IPS-15b (cell line): ENCODE measurements at regions not wholly inside any gene's neighbourhood (a gene's known extent, or its start where the extent isn't known, plus 50 kb on each side); places are given as distances from the start of the nearest gene placed in this dataset.

Experiments used
- H3K27me3 ChIP-seq: one replicate; pipeline ENCODE4 v1.6.1; 2013; ENCODE audit warnings: low read length; ENCODE audit not compliant: control insufficient read depth, insufficient read depth
- H3K36me3 ChIP-seq: one replicate; pipeline ENCODE4 v1.6.1; 2013; ENCODE audit warnings: low read length; ENCODE audit not compliant: control insufficient read depth, insufficient read depth
- H3K4me1 ChIP-seq: one replicate; pipeline ENCODE4 v1.6.1; 2013; ENCODE audit warnings: mild to moderate bottlenecking, low read length; ENCODE audit not compliant: control insufficient read depth, insufficient read depth
- H3K4me3 ChIP-seq: one replicate; pipeline ENCODE4 v1.5.1; 2013; ENCODE audit warnings: low read depth, low read length
- H3K9ac ChIP-seq: one replicate; pipeline ENCODE4 v1.6.1; 2013; ENCODE audit warnings: low read depth, mild to moderate bottlenecking, low read length
- H3K9me3 ChIP-seq: one replicate; pipeline ENCODE4 v1.6.1; 2013; ENCODE audit warnings: mild to moderate bottlenecking, low read length; ENCODE audit not compliant: control insufficient read depth, insufficient read depth

- Histone ChIP-seq H3K9ac (no peak overlapping the region), H3K4me1 (no peaks in the 10 kb centered on the region), H3K9me3 (no peaks in the 10 kb centered on the region), H3K4me3 (no peak overlapping the region), H3K36me3 (no peaks in the 10 kb centered on the region), H3K27me3 (no peaks in the 10 kb centered on the region)
Measured at GRCh38 chr2:43034921-43035320, 191.5 kb downstream of the ZFP36L2 start.

GRCh38 chr2:43034242-43034619 is 192.2 kb downstream of the ZFP36L2 start:
- H3K36me3 ChIP-seq, result no peaks in the 10 kb centered on the region
- H3K4me3 ChIP-seq, result no peak overlapping the region
- no peak overlapping the region for H3K9ac ChIP-seq
- H3K27me3 ChIP-seq, result no peaks in the 10 kb centered on the region
- H3K4me1 ChIP-seq, result no peaks in the 10 kb centered on the region
- H3K9me3 ChIP-seq, result no peaks in the 10 kb centered on the region

GRCh38 chr2:43033466-43034241 is 192.8 kb downstream of the ZFP36L2 start:
- Histone ChIP-seq H3K4me1 (no peaks in the 10 kb centered on the region), H3K36me3 (no peaks in the 10 kb centered on the region), H3K9me3 (no peaks in the 10 kb centered on the region), H3K27me3 (no peaks in the 10 kb centered on the region), H3K9ac (no peak overlapping the region), H3K4me3 (no peak overlapping the region)

- H3K9me3 ChIP-seq, result no peaks in the 10 kb centered on the region
- H3K4me3 ChIP-seq, result no peak overlapping the region
- no peaks in the 10 kb centered on the region for H3K4me1 ChIP-seq
- H3K9ac ChIP-seq, result no peak overlapping the region
- H3K36me3 ChIP-seq, result no peaks in the 10 kb centered on the region
- H3K27me3 ChIP-seq, result no peaks in the 10 kb centered on the region
Measured at GRCh38 chr2:43033016-43033270, 193.5 kb downstream of the ZFP36L2 start.

- H3K4me1 ChIP-seq, result no peaks in the 10 kb centered on the region
- no peak overlapping the region for H3K9ac ChIP-seq
- no peaks in the 10 kb centered on the region for H3K27me3 ChIP-seq
- H3K36me3 ChIP-seq, result no peaks in the 10 kb centered on the region
- H3K9me3 ChIP-seq, result no peaks in the 10 kb centered on the region
- H3K4me3 ChIP-seq, result no peak overlapping the region
Measured at GRCh38 chr2:43032213-43033015, 194.0 kb downstream of the ZFP36L2 start.

- no peaks in the 10 kb centered on the region for H3K27me3 ChIP-seq
- H3K4me3 ChIP-seq, result no peak overlapping the region
- H3K9ac ChIP-seq, result no peak overlapping the region
- H3K4me1 ChIP-seq, result no peaks in the 10 kb centered on the region
- H3K36me3 ChIP-seq, result no peaks in the 10 kb centered on the region
- H3K9me3 ChIP-seq, result no peaks in the 10 kb centered on the region
Measured at GRCh38 chr2:43031471-43032212, 194.8 kb downstream of the ZFP36L2 start.

GRCh38 chr2:43030551-43031307 is 195.7 kb downstream of the ZFP36L2 start:
- no peaks in the 10 kb centered on the region for H3K9me3 ChIP-seq
- no peak overlapping the region for H3K9ac ChIP-seq
- no peaks in the 10 kb centered on the region for H3K4me1 ChIP-seq
- H3K27me3 ChIP-seq, result no peaks in the 10 kb centered on the region
- no peak overlapping the region for H3K4me3 ChIP-seq
- no peaks in the 10 kb centered on the region for H3K36me3 ChIP-seq

- no peak overlapping the region for H3K4me3 ChIP-seq
- H3K4me1 ChIP-seq, result peaks cover 2% of the 10 kb centered on the region
- no peak overlapping the region for H3K9ac ChIP-seq
- H3K27me3 ChIP-seq, result no peaks in the 10 kb centered on the region
- H3K36me3 ChIP-seq, result no peaks in the 10 kb centered on the region
- no peaks in the 10 kb centered on the region for H3K9me3 ChIP-seq
Measured at GRCh38 chr2:43029186-43029585, 197.2 kb downstream of the ZFP36L2 start.

GRCh38 chr2:43028188-43028587 is 198.2 kb downstream of the ZFP36L2 start:
- no peaks in the 10 kb centered on the region for H3K9me3 ChIP-seq
- no peak overlapping the region for H3K9ac ChIP-seq
- no peaks in the 10 kb centered on the region for H3K27me3 ChIP-seq
- H3K4me3 ChIP-seq, result no peak overlapping the region
- H3K4me1 ChIP-seq, result peaks cover 3% of the 10 kb centered on the region
- no peaks in the 10 kb centered on the region for H3K36me3 ChIP-seq

- Histone ChIP-seq H3K4me1 (peaks cover 3% of the 10 kb centered on the region), H3K27me3 (no peaks in the 10 kb centered on the region), H3K36me3 (no peaks in the 10 kb centered on the region), H3K4me3 (no peak overlapping the region), H3K9me3 (no peaks in the 10 kb centered on the region), H3K9ac (no peak overlapping the region)
Measured at GRCh38 chr2:43027097-43027873, 199.1 kb downstream of the ZFP36L2 start.
